ENCODE measurements at regions not wholly inside any gene's neighbourhood (a gene's known extent, or its start where the extent isn't known, plus 50 kb on each side); places are given as distances from the start of the nearest gene placed in this dataset.

DNA sequence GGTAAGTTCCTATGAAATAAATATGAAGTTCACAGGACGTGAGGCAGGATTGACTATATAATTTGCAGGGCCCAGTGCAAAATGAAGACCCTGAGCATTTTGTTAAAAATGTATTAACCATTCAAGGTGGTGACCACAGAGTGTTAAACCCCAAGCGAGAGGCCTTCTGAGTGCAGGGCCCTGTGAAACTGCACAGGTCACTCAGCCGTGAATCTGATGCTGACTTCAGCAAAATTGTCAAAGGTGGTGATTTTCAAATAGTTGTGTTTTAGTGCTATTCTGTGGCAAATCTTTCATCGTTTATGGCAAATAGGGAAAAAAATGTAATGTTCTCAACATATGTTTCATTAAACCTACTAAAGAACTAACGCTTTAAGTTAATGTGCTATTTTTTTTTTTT lies 334.0 kb upstream of the NAV3 start:
- no peak for TF ChIP-seq CTCF (IDR thresholded peaks at IDR 0.05; ENCODE audit: low read depth, low read length)
- TF ChIP-seq POLR2A (IDR thresholded peaks at IDR 0.05; ENCODE audit: extremely low read depth, insufficient read length): no peak
